CD4-positive, alpha-beta T cell treated with Interleukin-2 at 100 ng/mL for 4 hours (primary cell): ENCODE measurements at regions not wholly inside any gene's neighbourhood (a gene's known extent, or its start where the extent isn't known, plus 50 kb on each side); places are given as distances from the start of the nearest gene placed in this dataset.
"Not testable (repeated sequence)": the region's sequence is repeated elsewhere in the genome, so short reads cannot be mapped to it uniquely, and the experiment has no call there.

ENCODE experiments used
- DNase-seq: peaks from one replicate; pipeline ENCODE4 v3.0.0-alpha.2; 2020; ENCODE audit warnings: low spot score

DNA sequence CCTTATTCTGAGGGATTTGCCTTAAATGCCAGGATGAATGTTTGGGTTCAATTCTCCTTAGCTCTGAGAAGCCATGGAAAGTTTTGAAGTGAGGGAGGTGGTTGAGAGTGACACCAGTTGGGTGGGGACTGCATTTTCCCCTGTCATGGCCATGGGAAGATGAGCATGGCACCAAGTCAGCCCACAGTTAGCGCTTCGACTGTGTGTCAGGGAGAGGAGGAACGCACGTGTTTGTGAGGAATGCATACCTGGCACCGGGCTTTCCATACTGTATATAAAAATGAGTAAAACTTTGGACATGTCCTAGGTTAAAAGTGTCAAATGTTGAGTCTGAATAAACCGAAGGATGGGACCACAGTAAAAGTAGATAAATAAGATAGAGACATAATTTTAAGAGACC, 187.5 kb upstream of the KL start:
- no peak for DNase-seq

GRCh38 chr13:32829269-32829668, 187.0 kb upstream of the KL start:
- DNase-seq: no peak

GRCh38 chr13:32829676-32830335, 186.4 kb upstream of the KL start:
- DNase-seq: no peak

- DNase-seq: no peak
These were observed 185.7 kb upstream of the KL start for GRCh38 chr13:32830336-32831031.

DNA sequence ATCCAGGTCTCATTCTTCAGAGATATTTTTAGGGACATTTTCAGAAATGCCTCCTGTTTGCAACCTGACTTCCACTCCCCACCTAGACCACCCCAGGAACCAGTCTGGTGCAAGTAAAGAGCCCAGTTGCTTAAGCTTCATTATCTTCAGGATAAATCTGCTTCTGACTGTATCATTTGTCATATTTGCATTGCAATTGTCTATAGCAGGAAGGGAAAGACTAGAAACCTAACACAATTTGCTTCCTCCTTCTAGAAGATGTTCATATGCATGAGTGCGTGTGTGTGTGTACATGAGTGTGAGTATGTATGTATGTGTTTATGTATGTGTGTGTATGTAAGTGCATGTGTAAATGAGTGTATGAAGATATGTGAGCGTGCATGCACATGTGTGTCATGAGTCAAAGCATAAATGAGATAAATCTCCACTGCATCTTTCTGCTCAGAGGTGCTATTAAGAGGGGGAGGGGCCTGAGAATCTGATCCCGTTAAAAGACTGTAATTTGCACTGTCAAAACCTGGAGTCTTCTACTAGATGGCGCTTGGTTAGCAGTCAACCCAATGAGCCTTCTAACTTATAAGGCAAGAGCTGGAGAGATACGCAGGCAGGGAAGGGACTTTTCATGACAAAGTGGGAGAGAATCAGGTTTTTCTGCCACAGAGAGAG, 178.8 kb upstream of the KL start:
- DNase-seq: no peak

DNA sequence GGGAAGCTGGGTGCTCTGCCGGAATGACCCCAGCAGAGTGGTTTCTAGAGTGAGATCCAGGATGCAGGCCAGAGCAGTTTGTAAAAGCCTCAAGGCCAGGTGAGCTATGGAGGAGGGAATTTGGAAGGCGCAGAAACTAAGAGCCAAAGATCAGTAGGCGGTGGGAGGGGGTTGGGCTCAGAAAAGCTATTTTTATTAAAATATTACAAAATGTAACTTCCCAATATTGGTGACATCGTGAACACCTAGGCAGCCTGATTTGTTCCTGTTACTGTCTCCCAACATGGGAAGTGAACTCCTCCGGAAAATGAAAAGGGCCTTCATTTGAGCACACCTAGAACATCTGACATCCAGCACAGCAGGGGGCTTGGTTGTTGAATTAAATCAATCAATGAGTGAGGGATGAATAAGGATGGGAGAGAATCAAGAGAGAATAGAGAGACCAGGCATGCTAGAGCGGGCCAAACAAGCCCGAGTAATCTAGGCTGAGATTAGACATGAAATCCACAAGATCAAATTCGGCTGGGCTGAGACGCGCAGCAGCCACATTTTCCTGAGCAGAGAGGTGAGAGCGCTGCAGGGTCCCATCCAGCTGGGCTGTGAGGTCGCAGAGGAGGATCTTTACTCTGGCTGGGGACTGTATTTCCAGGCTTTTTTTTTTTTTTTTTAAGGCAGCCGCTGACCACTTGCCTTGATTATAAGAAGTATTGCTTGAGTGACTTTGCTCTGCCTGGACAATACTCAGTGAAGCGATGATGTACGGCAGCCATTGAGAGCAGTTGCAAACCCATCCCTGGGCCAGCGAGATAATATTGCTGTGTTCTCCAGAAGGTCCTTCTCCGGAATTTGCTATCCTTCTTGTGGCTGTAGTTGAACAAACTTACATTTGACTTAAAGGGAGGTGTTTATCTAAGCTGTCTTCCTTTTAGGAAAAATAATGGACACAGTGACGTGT, 178.0 kb upstream of the KL start:
- DNase-seq: no peak

DNA sequence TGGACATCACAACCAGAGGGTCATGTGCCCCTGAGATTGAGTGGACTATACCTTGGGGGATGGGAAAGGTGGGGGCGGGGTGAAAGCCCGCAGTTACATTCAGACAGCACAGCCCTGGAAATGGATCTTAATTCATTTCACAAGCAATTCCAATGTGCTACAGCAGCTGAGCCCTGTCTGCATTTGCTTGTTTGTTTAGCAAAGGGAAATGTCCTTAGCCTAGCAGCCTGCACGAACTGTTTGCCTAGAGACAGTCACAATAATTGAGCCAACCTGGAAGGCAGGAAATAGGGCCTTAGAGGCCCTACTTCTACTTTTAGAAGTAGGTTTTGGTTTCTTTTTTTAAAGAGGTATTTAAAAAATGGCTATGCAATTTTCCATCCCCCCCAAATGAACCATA, 177.3 kb upstream of the KL start:
- DNase-seq: no peak

- DNase-seq: no peak
These were observed 176.1 kb upstream of the KL start for GRCh38 chr13:32840113-32840512.

DNA sequence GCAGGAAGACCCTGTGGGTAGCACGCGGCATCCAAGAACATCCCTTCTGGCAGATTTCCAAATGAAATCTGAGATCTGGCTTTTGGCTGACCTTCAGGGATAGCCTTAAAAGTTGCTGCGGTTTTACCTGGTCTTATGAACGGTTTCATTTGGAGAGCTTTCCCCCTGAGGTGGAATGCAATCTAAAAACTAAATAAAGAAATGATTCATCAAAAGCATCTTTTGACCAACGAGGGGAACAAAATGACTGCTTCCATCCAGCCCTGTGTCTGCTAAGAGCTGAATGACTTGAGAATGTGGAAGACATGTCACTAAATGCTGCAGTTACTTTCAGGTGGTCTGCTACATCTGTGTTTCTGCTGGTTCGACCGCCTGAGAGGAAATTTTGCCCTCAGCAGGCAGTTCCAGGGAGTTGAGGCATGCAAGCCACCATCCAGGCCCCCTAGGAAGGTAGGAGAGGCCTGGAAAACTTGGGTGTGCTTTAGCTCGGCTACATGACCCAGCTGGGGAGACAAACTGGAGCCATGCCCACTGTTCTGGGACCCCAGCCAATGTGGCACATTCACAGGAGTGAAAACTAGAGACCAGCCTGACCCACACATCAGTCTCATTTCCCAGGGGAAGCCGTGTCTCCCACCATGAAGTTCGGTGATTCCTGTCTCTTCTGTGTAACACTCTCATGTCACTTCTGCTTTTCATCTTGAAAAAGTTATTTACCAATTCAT, 175.1 kb upstream of the KL start:
- DNase-seq: no peak

DNA sequence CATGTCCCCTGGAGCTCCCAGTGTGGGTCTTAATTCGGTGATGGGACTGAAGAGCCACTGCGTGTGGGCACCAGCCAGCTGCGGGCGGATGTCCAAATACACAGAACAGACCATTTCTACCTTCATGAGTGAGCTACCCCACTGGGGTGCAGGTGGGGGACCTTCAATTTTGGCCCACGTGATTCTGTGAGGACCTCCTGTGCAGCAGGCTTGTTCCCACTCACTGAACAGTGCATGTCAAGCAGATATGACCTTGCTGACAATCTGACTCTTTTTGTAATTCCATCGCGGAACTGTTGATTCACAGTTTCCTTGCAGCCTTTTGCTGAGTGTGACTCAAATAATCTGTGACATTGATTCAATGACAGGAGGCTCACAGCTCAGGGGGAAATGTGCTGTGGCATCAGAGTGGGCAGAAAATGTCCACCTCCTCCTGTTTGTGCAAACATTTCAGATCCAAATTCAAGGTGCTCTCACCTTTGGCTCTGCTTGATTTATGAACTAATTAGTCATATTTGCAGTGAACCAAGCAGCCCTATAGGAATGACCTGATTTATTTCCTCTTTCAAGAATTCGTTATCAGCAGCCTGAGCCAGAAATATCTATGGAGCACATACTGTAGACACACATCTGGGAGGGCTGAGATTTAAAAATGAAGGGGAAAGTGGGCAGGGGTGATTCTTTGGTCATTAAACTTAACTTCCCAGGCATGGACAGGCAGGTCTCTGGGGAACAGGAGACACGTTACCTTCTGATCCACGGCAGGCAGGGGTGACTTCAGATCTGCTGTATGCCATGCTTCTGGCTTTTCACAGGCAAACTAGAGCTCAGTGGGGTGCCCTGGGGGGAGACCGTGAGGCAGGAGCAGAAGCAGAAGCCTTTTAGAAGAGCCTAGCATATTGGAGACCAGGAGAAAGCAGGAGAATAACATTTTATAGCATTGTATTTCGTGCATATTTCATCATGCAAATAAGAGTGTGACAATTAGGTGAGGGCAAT, 170.0 kb upstream of the KL start:
- no peak for DNase-seq

DNA sequence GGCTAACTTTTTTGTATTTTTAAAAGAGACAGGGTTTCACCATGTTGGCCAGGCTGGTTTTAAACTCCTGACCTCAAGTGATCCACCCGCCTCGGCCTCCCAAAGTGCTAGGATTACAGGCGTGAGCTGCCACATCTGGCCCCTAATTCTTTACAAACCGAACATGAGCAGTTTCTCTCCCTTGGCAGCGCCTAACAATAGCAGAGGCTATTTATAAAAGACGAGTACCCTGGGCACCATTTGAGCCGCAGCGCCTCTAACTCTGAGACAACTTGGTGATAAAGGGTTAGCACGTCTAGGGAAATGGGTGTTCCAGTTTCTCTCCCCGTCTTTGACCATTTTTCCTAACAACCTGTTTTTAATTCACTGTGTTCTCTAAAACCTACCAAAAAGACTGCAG, 168.2 kb upstream of the KL start:
- DNase-seq: not testable (repeated sequence)

DNA sequence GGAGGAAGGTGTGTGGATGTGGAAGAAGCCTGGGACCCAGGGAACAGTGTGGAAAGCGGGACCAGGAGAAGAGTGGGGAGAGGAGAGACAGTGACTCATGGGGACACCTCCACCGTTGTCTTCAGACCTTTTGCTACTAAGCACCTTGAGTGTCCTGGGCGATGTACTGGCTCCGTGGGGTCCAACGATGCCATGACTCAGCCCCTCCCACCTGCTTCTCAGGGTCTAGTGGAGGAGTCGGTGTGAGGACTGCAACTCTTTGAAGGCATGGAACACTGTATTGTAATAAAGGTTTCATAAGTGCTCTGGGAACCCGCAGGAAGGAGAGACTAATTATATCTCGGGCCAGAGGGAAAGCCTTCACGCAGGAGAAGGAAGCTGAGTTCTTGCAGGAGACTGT, 166.9 kb upstream of the KL start:
- no peak for DNase-seq

DNA sequence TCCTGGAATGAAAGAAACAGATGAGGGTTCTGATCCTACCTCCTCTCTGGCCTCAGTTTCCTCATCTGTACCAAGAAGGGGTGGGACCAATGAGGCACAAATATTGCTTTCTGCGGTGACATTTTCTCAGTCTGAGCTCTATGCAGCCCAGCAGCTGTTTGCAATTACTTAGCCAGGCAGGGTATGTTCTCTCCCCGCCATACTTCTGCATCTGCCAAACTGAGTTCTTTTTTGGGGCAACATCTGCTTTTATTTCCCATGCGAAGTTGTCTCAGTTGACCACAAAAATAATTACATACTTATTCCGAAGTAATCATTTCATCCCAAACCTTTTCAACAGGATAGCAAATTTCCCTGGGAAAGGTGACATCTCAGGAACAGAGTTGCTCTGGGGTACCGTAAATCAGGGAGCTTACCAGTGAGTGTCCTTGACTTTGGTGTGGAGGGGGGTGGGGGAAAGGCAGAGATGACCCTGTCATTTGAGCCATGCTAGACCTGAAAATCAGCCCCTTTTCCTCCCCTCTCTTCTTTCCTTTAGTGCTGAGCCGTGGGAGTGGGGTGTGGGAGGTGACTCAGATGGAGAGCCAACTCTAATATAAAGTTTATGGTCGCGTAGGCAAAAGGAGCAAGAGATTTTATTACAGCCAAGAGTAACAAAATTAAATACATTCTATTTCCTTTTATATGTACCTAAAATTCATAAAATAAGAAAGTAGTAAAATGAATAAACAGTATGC, 165.7 kb upstream of the KL start:
- DNase-seq: no peak

DNA sequence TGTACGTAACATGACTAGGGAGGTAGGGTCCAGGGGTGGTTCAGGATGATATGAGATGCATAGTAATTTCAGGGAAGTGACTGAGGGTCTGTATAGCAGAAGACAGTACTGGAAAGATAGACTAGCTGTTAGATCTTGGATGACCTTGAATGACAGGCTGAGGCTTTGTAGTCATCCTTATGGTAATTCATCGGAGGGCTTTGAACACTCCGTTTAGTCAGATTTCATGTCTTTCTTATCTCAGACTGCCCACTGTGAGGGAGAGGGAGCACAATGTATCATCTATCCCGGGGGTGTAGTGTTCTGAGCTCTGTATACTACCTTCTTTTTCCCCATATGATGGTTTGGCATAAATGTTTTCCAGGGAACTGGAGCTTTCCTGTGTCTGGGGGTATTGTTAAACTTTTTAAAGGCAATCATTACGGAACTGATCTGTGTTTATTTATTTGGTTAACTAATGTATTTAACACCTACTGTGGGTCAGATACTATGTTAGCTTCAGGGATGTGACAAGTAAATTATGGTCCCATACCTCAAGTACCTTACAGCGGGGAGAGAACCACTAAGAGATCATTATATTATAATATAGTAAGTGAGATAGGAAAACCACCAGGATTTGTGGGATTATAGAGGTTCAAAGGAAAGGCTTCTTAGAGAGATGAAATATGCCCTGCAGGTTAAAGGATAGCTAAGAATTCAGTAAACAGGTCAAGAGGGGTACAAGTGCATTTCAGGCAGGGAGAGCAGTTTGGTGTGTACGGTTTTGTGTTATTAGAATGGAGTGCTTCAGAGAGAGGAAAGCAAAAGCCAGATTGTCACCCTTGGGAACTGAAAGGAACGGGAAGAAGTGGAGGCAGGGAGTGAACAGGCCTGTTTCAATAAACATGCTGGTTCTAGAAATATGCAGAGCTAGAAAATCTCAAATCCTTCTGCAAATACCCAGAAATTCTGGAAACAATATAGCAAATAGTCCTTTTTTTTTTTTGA, 164.8 kb upstream of the KL start:
- DNase-seq: no peak

GRCh38 chr13:32852526-32852925, 163.7 kb upstream of the KL start:
- DNase-seq: no peak

- DNase-seq: no peak
These were observed 159.1 kb upstream of the KL start for GRCh38 chr13:32857077-32857476.

GRCh38 chr13:32857689-32858088, 158.5 kb upstream of the KL start:
- no peak for DNase-seq

- DNase-seq: no peak
These were observed 156.4 kb upstream of the KL start for GRCh38 chr13:32859707-32860292.
